HEK293T (cell line): ENCODE measurements at regions not wholly inside any gene's neighbourhood (a gene's known extent, or its start where the extent isn't known, plus 50 kb on each side); places are given as distances from the start of the nearest gene placed in this dataset.

Experiments
- FOXA1 ChIP-seq: fragments of 450-650 bp; IDR thresholded peaks from 2 replicates; pipeline ENCODE4 v1.6.1; 2016; ENCODE audit warnings: mild to moderate bottlenecking
- FOXK2 ChIP-seq: fragments of 450-650 bp; IDR thresholded peaks from 2 replicates; pipeline ENCODE4 v1.6.1; 2016; ENCODE audit warnings: mild to moderate bottlenecking
- HDGF ChIP-seq: fragments of 450-650 bp; IDR thresholded peaks from 2 replicates; pipeline ENCODE4 v1.6.1; 2017; ENCODE audit warnings: antibody characterized with exemption, borderline replicate concordance
- L3MBTL2 ChIP-seq: fragments of 450-650 bp; conservative IDR thresholded peaks from 2 replicates; pipeline ENCODE4 v1.6.1; 2016; ENCODE audit warnings: mild to moderate bottlenecking
- LEF1 ChIP-seq: fragments of 450-650 bp; IDR thresholded peaks from 2 replicates; pipeline ENCODE4 v1.6.1; 2017; ENCODE audit warnings: mild to moderate bottlenecking, borderline replicate concordance
- NFRKB ChIP-seq: fragments of 450-650 bp; IDR thresholded peaks from 2 replicates; pipeline ENCODE4 v1.6.1; 2016; ENCODE audit warnings: mild to moderate bottlenecking, moderate library complexity
- SP1 ChIP-seq: fragments of 450-650 bp; IDR thresholded peaks from 2 replicates; pipeline ENCODE4 v1.6.1; 2017
- SUZ12 ChIP-seq: fragments of 450-650 bp; IDR thresholded peaks from 2 replicates; pipeline ENCODE4 v1.6.1; 2016; ENCODE audit warnings: mild to moderate bottlenecking
- TARDBP ChIP-seq: fragments of 450-650 bp; IDR thresholded peaks from 2 replicates; pipeline ENCODE4 v1.6.1; 2016
- TF ChIP-seq, protein P1 (sequence below): fragments of 450-650 bp; IDR thresholded peaks from 2 replicates; pipeline ENCODE4 v1.6.1; 2016

DNA sequence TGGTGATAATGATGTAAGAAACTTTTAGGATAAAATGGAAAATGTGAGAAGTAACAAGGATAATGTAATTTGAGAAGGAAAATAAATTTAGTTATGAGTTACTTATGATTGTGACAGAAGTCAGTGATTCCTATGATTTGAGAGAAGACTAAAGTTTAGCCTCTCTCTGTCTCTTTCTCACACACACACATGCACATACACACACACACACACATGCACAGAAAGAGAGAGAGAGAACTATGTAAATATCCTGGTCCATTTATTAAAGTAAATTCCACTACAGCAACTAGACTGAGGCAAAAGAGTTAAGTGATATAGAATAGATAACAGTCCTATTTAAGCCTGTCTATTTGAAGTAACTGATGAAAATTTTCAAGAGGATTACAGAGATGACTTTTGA is 375.2 kb downstream of the CD109 start:
- no peak for TF ChIP-seq SUZ12
- TF ChIP-seq SP1 = no peak
- no peak for TF ChIP-seq FOXA1
- no peak for TF ChIP-seq HDGF
- TF ChIP-seq FOXK2 = no peak
- TF ChIP-seq, protein P1, sequence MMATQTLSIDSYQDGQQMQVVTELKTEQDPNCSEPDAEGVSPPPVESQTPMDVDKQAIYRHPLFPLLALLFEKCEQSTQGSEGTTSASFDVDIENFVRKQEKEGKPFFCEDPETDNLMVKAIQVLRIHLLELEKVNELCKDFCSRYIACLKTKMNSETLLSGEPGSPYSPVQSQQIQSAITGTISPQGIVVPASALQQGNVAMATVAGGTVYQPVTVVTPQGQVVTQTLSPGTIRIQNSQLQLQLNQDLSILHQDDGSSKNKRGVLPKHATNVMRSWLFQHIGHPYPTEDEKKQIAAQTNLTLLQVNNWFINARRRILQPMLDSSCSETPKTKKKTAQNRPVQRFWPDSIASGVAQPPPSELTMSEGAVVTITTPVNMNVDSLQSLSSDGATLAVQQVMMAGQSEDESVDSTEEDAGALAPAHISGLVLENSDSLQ = no peak
- no peak for TF ChIP-seq L3MBTL2
- TF ChIP-seq NFRKB = no peak
- no peak for TF ChIP-seq TARDBP
- no peak for TF ChIP-seq LEF1
